ENCODE measurements at regions not wholly inside any gene's neighbourhood (a gene's known extent, or its start where the extent isn't known, plus 50 kb on each side); places are given as distances from the start of the nearest gene placed in this dataset.

- Histone ChIP-seq H3K9me2 (replicated peaks; ENCODE audit: insufficient read depth, low read length) (no peaks in the 10 kb centered on the region), H3K27ac (ENCODE audit: low read length) (no peak overlapping the region), H3K9ac (ENCODE audit: low read length) (no peak overlapping the region), H3K27me3 (replicated peaks; ENCODE audit: insufficient read depth, low read length) (no peaks in the 10 kb centered on the region), H3K4me1 (ENCODE audit: low read length) (no peaks in the 10 kb centered on the region), H3F3A (ENCODE audit: insufficient read depth, low read length) (no peaks in the 10 kb centered on the region), H3K36me3 (replicated peaks; ENCODE audit: insufficient read depth, low read length) (no peaks in the 10 kb centered on the region), H2AFZ (ENCODE audit: low read length) (no peak overlapping the region), H4K20me1 (ENCODE audit: insufficient read depth, low read length) (no peaks in the 10 kb centered on the region), H3K4me3 (ENCODE audit: low read length) (no peak overlapping the region), H3K4me2 (ENCODE audit: low read depth, low read length) (no peak overlapping the region), H3K79me2 (ENCODE audit: low read length) (no peaks in the 10 kb centered on the region), H3K9me3 (replicated peaks; ENCODE audit: insufficient read depth, low read length) (no peaks in the 10 kb centered on the region)
- TF ChIP-seq CTCF (IDR thresholded peaks at IDR 0.05; ENCODE audit: low read length), result peak; percentile 85
- no peak for TF ChIP-seq EZH2phosphoT487 (IDR thresholded peaks at IDR 0.05; ENCODE audit: low read length)
- peak; percentile 61 for DNase-seq
These were observed 415.1 kb downstream of the NPIPA8 start for GRCh38 chr16:17921357-17921978.

- Histone ChIP-seq H3K9me2 (replicated peaks; ENCODE audit: insufficient read depth, low read length) (no peaks in the 10 kb centered on the region), H3K36me3 (replicated peaks; ENCODE audit: insufficient read depth, low read length) (no peaks in the 10 kb centered on the region), H3K4me2 (ENCODE audit: low read depth, low read length) (no peak overlapping the region), H2AFZ (ENCODE audit: low read length) (no peak overlapping the region), H3K9me3 (replicated peaks; ENCODE audit: insufficient read depth, low read length) (no peaks in the 10 kb centered on the region), H3K9ac (ENCODE audit: low read length) (no peak overlapping the region), H4K20me1 (ENCODE audit: insufficient read depth, low read length) (no peaks in the 10 kb centered on the region), H3K4me3 (ENCODE audit: low read length) (no peak overlapping the region), H3K27me3 (replicated peaks; ENCODE audit: insufficient read depth, low read length) (no peaks in the 10 kb centered on the region), H3F3A (ENCODE audit: insufficient read depth, low read length) (no peaks in the 10 kb centered on the region), H3K79me2 (ENCODE audit: low read length) (no peaks in the 10 kb centered on the region), H3K27ac (ENCODE audit: low read length) (no peak overlapping the region), H3K4me1 (ENCODE audit: low read length) (no peaks in the 10 kb centered on the region)
- no peak for TF ChIP-seq EZH2 (optimal IDR thresholded peaks at IDR 0.05; ENCODE audit: low read depth, low read length)
- TF ChIP-seq EZH2phosphoT487 (IDR thresholded peaks at IDR 0.05; ENCODE audit: low read length), result no peak
- TF ChIP-seq CTCF (IDR thresholded peaks at IDR 0.05; ENCODE audit: low read length), result no peak
- DNase-seq, result no peak
These were observed 419.1 kb downstream of the NPIPA8 start for GRCh38 chr16:17917316-17918019.

GRCh38 chr16:17915791-17916190, 420.7 kb downstream of the NPIPA8 start:
- Histone ChIP-seq H3K27ac (ENCODE audit: low read length) (no peak overlapping the region), H3K36me3 (replicated peaks; ENCODE audit: insufficient read depth, low read length) (no peaks in the 10 kb centered on the region), H3F3A (ENCODE audit: insufficient read depth, low read length) (no peaks in the 10 kb centered on the region), H3K4me2 (ENCODE audit: low read depth, low read length) (no peak overlapping the region), H3K79me2 (ENCODE audit: low read length) (no peaks in the 10 kb centered on the region), H3K4me3 (ENCODE audit: low read length) (no peak overlapping the region), H3K9ac (ENCODE audit: low read length) (no peak overlapping the region), H4K20me1 (ENCODE audit: insufficient read depth, low read length) (no peaks in the 10 kb centered on the region), H3K27me3 (replicated peaks; ENCODE audit: insufficient read depth, low read length) (no peaks in the 10 kb centered on the region), H2AFZ (ENCODE audit: low read length) (no peak overlapping the region), H3K9me2 (replicated peaks; ENCODE audit: insufficient read depth, low read length) (no peaks in the 10 kb centered on the region), H3K9me3 (replicated peaks; ENCODE audit: insufficient read depth, low read length) (no peaks in the 10 kb centered on the region), H3K4me1 (ENCODE audit: low read length) (no peaks in the 10 kb centered on the region)
- TF ChIP-seq EZH2 (optimal IDR thresholded peaks at IDR 0.05; ENCODE audit: low read depth, low read length), result no peak
- TF ChIP-seq EZH2phosphoT487 (IDR thresholded peaks at IDR 0.05; ENCODE audit: low read length), result no peak
- no peak for TF ChIP-seq CTCF (IDR thresholded peaks at IDR 0.05; ENCODE audit: low read length)
- no peak for DNase-seq

Data from MM.1S (cell line).